ENCODE measurements at regions not wholly inside any gene's neighbourhood (a gene's known extent, or its start where the extent isn't known, plus 50 kb on each side); places are given as distances from the start of the nearest gene placed in this dataset.
"Not testable (repeated sequence)": the region's sequence is repeated elsewhere in the genome, so short reads cannot be mapped to it uniquely, and the experiment has no call there.

- not testable (repeated sequence) for H3K36me3 ChIP-seq (ENCODE audit: control insufficient read depth, insufficient read depth, low read length); H3K27me3 ChIP-seq (ENCODE audit: control insufficient read depth, insufficient read depth, low read length); H3K4me3 ChIP-seq (ENCODE audit: low read depth, low read length); DNase-seq (ENCODE audit: low read depth)
These were observed 635.5 kb downstream of the ZNF716 start for GRCh38 chr7:58085444-58085843.

GRCh38 chr7:58086461-58086860, 636.5 kb downstream of the ZNF716 start:
- no peaks in the 10 kb centered on the region for H3K36me3 ChIP-seq (ENCODE audit: control insufficient read depth, insufficient read depth, low read length)
- TF ChIP-seq CTCF (IDR thresholded peaks at IDR 0.05; ENCODE audit: insufficient read depth, low read length, poor library complexity, severe bottlenecking): no peak
- H3K27me3 ChIP-seq (ENCODE audit: control insufficient read depth, insufficient read depth, low read length): no peaks in the 10 kb centered on the region
- H3K4me3 ChIP-seq (ENCODE audit: low read depth, low read length): peak overlapping the region; percentile 7
- no peak for DNase-seq (ENCODE audit: low read depth)

- TF ChIP-seq CTCF (IDR thresholded peaks at IDR 0.05; ENCODE audit: insufficient read depth, low read length, poor library complexity, severe bottlenecking): no peak
- H3K4me3 ChIP-seq (ENCODE audit: low read depth, low read length): no peak overlapping the region
- H3K27me3 ChIP-seq (ENCODE audit: control insufficient read depth, insufficient read depth, low read length): no peaks in the 10 kb centered on the region
- DNase-seq (ENCODE audit: low read depth): no peak
- H3K36me3 ChIP-seq (ENCODE audit: control insufficient read depth, insufficient read depth, low read length): no peaks in the 10 kb centered on the region
These were observed 637.0 kb downstream of the ZNF716 start for GRCh38 chr7:58086871-58087535.

- DNase-seq (ENCODE audit: low read depth): no peak
- Histone ChIP-seq H3K4me3 (ENCODE audit: low read depth, low read length) (no peak overlapping the region), H3K27me3 (ENCODE audit: control insufficient read depth, insufficient read depth, low read length) (no peaks in the 10 kb centered on the region), H3K36me3 (ENCODE audit: control insufficient read depth, insufficient read depth, low read length) (no peaks in the 10 kb centered on the region)
- no peak for TF ChIP-seq CTCF (IDR thresholded peaks at IDR 0.05; ENCODE audit: insufficient read depth, low read length, poor library complexity, severe bottlenecking)
These were observed 637.7 kb downstream of the ZNF716 start for GRCh38 chr7:58087536-58088190.

- not testable (repeated sequence) for H3K36me3 ChIP-seq (ENCODE audit: control insufficient read depth, insufficient read depth, low read length); DNase-seq (ENCODE audit: low read depth)
These were observed 638.2 kb downstream of the ZNF716 start for GRCh38 chr7:58088191-58088560.

GRCh38 chr7:58091063-58091462, 641.1 kb downstream of the ZNF716 start:
- DNase-seq (ENCODE audit: low read depth); H3K4me3 ChIP-seq (ENCODE audit: low read depth, low read length); H3K36me3 ChIP-seq (ENCODE audit: control insufficient read depth, insufficient read depth, low read length); H3K27me3 ChIP-seq (ENCODE audit: control insufficient read depth, insufficient read depth, low read length): not testable (repeated sequence)

More at GRCh38 chr7:58088191-58088560, 638.2 kb downstream of the ZNF716 start:
- H3K4me3 ChIP-seq (ENCODE audit: low read depth, low read length); H3K27me3 ChIP-seq (ENCODE audit: control insufficient read depth, insufficient read depth, low read length): not testable (repeated sequence)
